Panc1 (cell line): ENCODE measurements at regions not wholly inside any gene's neighbourhood (a gene's known extent, or its start where the extent isn't known, plus 50 kb on each side); places are given as distances from the start of the nearest gene placed in this dataset.

Experiments used
- ATAC-seq: fragments of 200-7000 bp; cut with Tn5 transposase; 2 replicates; pipeline ENCODE4 v1.9.1; 2020; ENCODE audit warnings: mild to moderate bottlenecking, moderate library complexity
- BruUV-seq: library from RNA; stranded (reverse); fragments of 400-500 nt; replicated peaks from 2 replicates; lab custom pipeline; 2021; lab: Mats Ljungman, UMichigan
- CTCF ChIA-PET: fragments of 300-600 bp; sonication (Branson Sonifier 250); formaldehyde crosslinking; loops from one replicate; lab custom pipeline; 2022; ENCODE audit warnings: antibody characterized with exemption; lab: Charles Lee
- POLR2A ChIA-PET: fragments of 300-600 bp; sonication (Branson Sonifier 250); formaldehyde crosslinking; loops from one replicate; lab custom pipeline; 2022; ENCODE audit warnings: antibody characterized with exemption; lab: Charles Lee
- DNase-seq: peaks from one replicate; pipeline ENCODE4 v3.0.0-alpha.2; 2010; ENCODE audit warnings: low read depth, low spot score
- H3K27ac ChIP-seq: 2 replicates; pipeline ENCODE4 v1.5.1; 2011; ENCODE audit warnings: mild to moderate bottlenecking, low read length, inconsistent platforms
- H3K27me3 ChIP-seq: fragments of 200-500 bp; sonication (Bioruptor generic); 2 replicates; pipeline ENCODE4 v1.6.0; 2014; ENCODE audit warnings: low read length, inconsistent platforms; ENCODE audit not compliant: control insufficient read depth, insufficient read depth
- H3K36me3 ChIP-seq: fragments of 200-500 bp; sonication (Bioruptor generic); 2 replicates; pipeline ENCODE4 v1.5.1; 2014; ENCODE audit warnings: inconsistent platforms, mild to moderate bottlenecking, low read length, moderate library complexity; ENCODE audit not compliant: control insufficient read depth, insufficient read depth
- H3K4me1 ChIP-seq: 2 replicates; pipeline ENCODE4 v1.5.1; 2011; ENCODE audit warnings: inconsistent platforms, mild to moderate bottlenecking, low read length, moderate library complexity; ENCODE audit not compliant: control insufficient read depth, insufficient read depth
- H3K4me3 ChIP-seq, 2 experiments: 2 replicates each; pipeline ENCODE4 v1.5.1; 2011 to 2012; ENCODE audit warnings: low read depth in 2 of 2, low read length in 2 of 2, mild to moderate bottlenecking in 2 of 2, inconsistent platforms in 1 of 2, moderate library complexity in 1 of 2
- H3K9me3 ChIP-seq: fragments of 200-500 bp; sonication (Bioruptor generic); 2 replicates; pipeline ENCODE4 v1.5.1; 2014; ENCODE audit warnings: low read depth, mild to moderate bottlenecking, inconsistent platforms, low read length, moderate library complexity; ENCODE audit not compliant: control insufficient read depth, insufficient read depth
- CTCF ChIP-seq: fragments of 450-650 bp; IDR thresholded peaks from 2 replicates; pipeline ENCODE4 v1.5.1; 2017; ENCODE audit warnings: mild to moderate bottlenecking
- POLR2AphosphoS5 ChIP-seq: IDR thresholded peaks from 2 replicates; pipeline ENCODE4 v1.6.1; 2012; ENCODE audit warnings: mild to moderate bottlenecking, low read depth, low read length, moderate library complexity
- REST ChIP-seq, 2 experiments: IDR thresholded peaks; 2 replicates each; pipeline ENCODE4 v1.6.1; 2011 to 2012; ENCODE audit warnings: low read depth in 2 of 2, control low read depth in 1 of 2, low read length in 1 of 2, mild to moderate bottlenecking in 1 of 2, moderate library complexity in 1 of 2; ENCODE audit not compliant: insufficient read depth in 1 of 2
- SIN3A ChIP-seq: IDR thresholded peaks from 2 replicates; pipeline ENCODE4 v1.6.1; 2012; ENCODE audit warnings: low read depth, mild to moderate bottlenecking, low read length, moderate library complexity, borderline replicate concordance; ENCODE audit not compliant: insufficient read depth
- TCF7L2 ChIP-seq: IDR thresholded peaks from 2 replicates; pipeline ENCODE4 v1.6.1; 2011; ENCODE audit warnings: mild to moderate bottlenecking, low read depth, low read length, inconsistent platforms
- in situ Hi-C: cut with HindIII; loops from 2 replicates; pipeline ENCODE4 v1.10.0; 2016; ENCODE audit warnings: low sequenced_read_pairs, low pct_unique_long_range_greater_than_20kb
- intact Hi-C: fragments of 100-400 bp; cut with micrococcal nuclease; formaldehyde crosslinking; loops from one replicate; pipeline ENCODE4 v1.10.0; 2022; ENCODE audit not compliant: unreplicated experiment

- no peaks in the 10 kb centered on the region for H3K9me3 ChIP-seq
- no peaks in the 10 kb centered on the region; the same call in 1 of the 2 replicates for H3K27me3 ChIP-seq
- intact Hi-C loops (no loop called here), in situ Hi-C loops (no loop called here)
- no peak overlapping the region for H3K4me3 ChIP-seq
- no peak for TF ChIP-seq REST (IDR thresholded peaks at IDR 0.05; ENCODE audit: insufficient read depth in 1 of 2, low read depth in 2 of 2, low read length in 1 of 2)
- no peak for TF ChIP-seq CTCF
- no peak for TF ChIP-seq POLR2AphosphoS5
- ATAC-seq, result no peak
- POLR2A ChIA-PET, result no interaction called here
- no peaks in the 10 kb centered on the region for H3K36me3 ChIP-seq
- no peak overlapping the region for H3K27ac ChIP-seq
- BruUV-seq, result no TSS peak
- H3K4me1 ChIP-seq, result no peaks in the 10 kb centered on the region
- CTCF ChIA-PET, result no interaction called here
- DNase-seq, result no peak
These were observed 394.5 kb downstream of the BCOR start for GRCh38 chrX:39703307-39703706.

GRCh38 chrX:39704590-39704989, 393.2 kb downstream of the BCOR start:
- TF ChIP-seq TCF7L2 (no peak), POLR2AphosphoS5 (no peak), SIN3A (no peak), CTCF (no peak), REST (IDR thresholded peaks at IDR 0.05; ENCODE audit: insufficient read depth in 1 of 2, low read depth in 2 of 2, low read length in 1 of 2) (no peak)
- H3K4me3 ChIP-seq, result no peak overlapping the region
- CTCF ChIA-PET, result no interaction called here
- POLR2A ChIA-PET, result no interaction called here
- DNase-seq (no peak), ATAC-seq (no peak)
- H3K4me1 ChIP-seq, result no peaks in the 10 kb centered on the region
- in situ Hi-C loops (no loop called here), intact Hi-C loops (no loop called here)
- no peaks in the 10 kb centered on the region for H3K36me3 ChIP-seq
- no peak overlapping the region for H3K27ac ChIP-seq
- no peaks in the 10 kb centered on the region for H3K9me3 ChIP-seq
- no peaks in the 10 kb centered on the region; the same call in 1 of the 2 replicates for H3K27me3 ChIP-seq
- no TSS peak for BruUV-seq
